T-helper 17 cell (primary cell): ENCODE measurements at regions not wholly inside any gene's neighbourhood (a gene's known extent, or its start where the extent isn't known, plus 50 kb on each side); places are given as distances from the start of the nearest gene placed in this dataset.

Experiments
- ATAC-seq: fragments of 150-1000 bp; cut with Tn5 transposase; 2 replicates; pipeline ENCODE4 v1.10.0; 2021; ENCODE audit warnings: mild to moderate bottlenecking, moderate library complexity
- DNase-seq, 3 donors: peaks; one replicate each; pipeline versions ENCODE4 v3.0.0 to v3.0.0-alpha.2; 2020 to 2021
- H3K9me3 ChIP-seq: one replicate; pipeline ENCODE4 v1.7.0; 2013; ENCODE audit warnings: low read length, mild to moderate bottlenecking; ENCODE audit not compliant: control insufficient read depth, poor library complexity, severe bottlenecking
- H3K27ac Mint-ChIP-seq: one replicate; pipeline ENCODE4 v1.8.0; 2022; ENCODE audit warnings: mild to moderate bottlenecking, moderate library complexity, mixed read lengths
- H3K27me3 Mint-ChIP-seq: one replicate; pipeline ENCODE4 v1.8.0; 2022; ENCODE audit warnings: mixed read lengths
- H3K36me3 Mint-ChIP-seq: one replicate; pipeline ENCODE4 v1.8.0; 2022; ENCODE audit warnings: low read depth, mixed read lengths
- H3K4me1 Mint-ChIP-seq: one replicate; pipeline ENCODE4 v1.8.0; 2022; ENCODE audit warnings: mild to moderate bottlenecking, mixed read lengths
- H3K4me3 Mint-ChIP-seq: one replicate; pipeline ENCODE4 v1.8.0; 2022; ENCODE audit warnings: mild to moderate bottlenecking, moderate library complexity, mixed read lengths

DNA sequence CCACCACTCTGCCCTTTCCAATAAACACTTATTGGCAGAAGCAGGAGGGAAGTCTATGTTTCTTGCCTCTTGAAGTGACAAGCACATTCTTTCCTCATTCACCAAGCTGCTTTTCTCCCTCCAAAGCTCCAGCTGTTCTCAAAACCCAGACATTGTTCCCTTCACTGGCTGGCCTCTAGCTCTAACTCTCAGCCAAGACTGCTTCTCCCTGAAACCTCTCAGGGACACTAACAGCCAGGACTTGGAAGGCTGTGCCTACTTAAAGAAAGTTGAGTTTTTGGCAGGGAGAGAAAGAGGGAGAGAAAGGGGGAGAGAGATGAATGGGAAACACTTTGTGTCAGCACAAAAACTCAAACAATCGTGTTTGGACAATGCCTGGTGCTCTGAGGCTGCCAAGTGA, 99.5 kb downstream of the COX18 start:
- H3K9me3 ChIP-seq: peaks cover 3% of the 10 kb centered on the region
- H3K4me1 Mint-ChIP-seq: peaks cover 4% of the 10 kb centered on the region
- H3K36me3 Mint-ChIP-seq: no peaks in the 10 kb centered on the region
- H3K27ac Mint-ChIP-seq: no peak overlapping the region
- ATAC-seq (no peak), DNase-seq (no peak)
- peaks cover 15% of the 10 kb centered on the region for H3K27me3 Mint-ChIP-seq
- H3K4me3 Mint-ChIP-seq: no peak overlapping the region

DNA sequence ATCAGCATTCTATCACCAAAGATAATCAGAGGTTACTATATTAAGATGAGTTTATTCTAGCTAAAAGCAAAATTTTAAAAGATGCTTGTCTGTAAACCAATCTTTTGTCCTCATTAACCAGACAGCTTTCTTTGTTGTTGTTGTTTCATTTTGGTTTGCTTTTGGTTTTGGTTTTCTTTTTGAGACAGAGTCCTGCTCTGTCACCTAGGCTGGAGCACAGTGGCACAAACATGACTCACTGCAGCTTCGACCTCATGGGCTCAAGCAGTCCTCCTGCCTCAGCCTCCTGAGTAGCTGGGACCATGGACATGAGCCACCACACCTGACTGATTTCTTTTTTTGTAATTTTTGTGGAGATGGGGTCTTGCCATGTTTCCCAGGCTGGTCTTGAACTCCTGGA, 102.9 kb downstream of the COX18 start:
- DNase-seq (no peak), ATAC-seq (no peak)
- peaks cover 3% of the 10 kb centered on the region for H3K9me3 ChIP-seq
- Mint-ChIP-seq H3K4me1 (no peaks in the 10 kb centered on the region), H3K27ac (no peak overlapping the region), H3K4me3 (no peak overlapping the region), H3K36me3 (no peaks in the 10 kb centered on the region), H3K27me3 (peaks cover 10% of the 10 kb centered on the region)

DNA sequence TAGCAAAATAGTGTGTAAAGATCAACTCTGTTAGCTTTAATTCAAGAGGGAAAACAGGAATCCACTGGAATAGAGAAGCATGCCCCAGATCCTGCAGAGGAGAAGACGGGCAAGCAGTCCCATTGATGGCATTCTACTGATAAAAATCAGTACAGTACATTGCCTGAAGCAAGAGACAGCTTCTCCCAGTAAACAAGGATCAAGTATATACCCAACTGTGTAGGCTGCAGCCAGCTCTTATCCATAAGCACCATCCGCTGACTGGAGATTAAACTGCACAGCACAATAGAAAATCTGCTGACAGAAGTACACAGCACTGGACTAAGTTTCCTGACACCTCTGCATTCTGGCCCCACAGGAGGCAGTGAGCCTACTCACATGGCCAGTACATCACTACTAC, 110.1 kb downstream of the COX18 start:
- no peak for ATAC-seq

DNA sequence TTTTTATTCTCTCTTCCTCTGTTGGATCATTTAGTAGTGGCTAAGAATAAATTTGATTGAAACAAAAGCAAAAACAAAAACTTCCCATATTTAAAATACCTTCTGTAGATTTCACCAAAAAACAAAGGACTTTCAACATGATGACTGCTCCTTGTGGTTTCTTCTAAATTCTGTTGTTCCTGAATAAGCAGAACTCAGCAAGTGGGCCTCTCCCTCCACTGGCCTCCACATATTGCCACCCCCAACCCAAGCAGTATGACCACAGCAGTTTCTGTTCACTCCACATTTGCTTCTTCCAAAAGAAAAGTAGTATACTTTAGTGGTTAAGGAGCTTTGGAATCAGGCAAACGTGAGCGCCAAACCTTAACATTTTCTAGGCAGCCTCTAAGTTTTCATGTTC, 114.7 kb downstream of the COX18 start:
- ATAC-seq (no peak), DNase-seq (no peak)
- Mint-ChIP-seq H3K27ac (no peak overlapping the region), H3K27me3 (peaks cover 20% of the 10 kb centered on the region), H3K4me1 (no peaks in the 10 kb centered on the region), H3K4me3 (no peak overlapping the region), H3K36me3 (peaks cover 4% of the 10 kb centered on the region)
- H3K9me3 ChIP-seq: no peaks in the 10 kb centered on the region

More for the DNA sequence above, 110.1 kb downstream of the COX18 start:
- Mint-ChIP-seq H3K4me1 (no peaks in the 10 kb centered on the region), H3K27me3 (peaks cover 20% of the 10 kb centered on the region), H3K27ac (no peak overlapping the region), H3K36me3 (peaks cover 4% of the 10 kb centered on the region), H3K4me3 (no peak overlapping the region)
- DNase-seq: no peak
- H3K9me3 ChIP-seq: no peaks in the 10 kb centered on the region

DNA sequence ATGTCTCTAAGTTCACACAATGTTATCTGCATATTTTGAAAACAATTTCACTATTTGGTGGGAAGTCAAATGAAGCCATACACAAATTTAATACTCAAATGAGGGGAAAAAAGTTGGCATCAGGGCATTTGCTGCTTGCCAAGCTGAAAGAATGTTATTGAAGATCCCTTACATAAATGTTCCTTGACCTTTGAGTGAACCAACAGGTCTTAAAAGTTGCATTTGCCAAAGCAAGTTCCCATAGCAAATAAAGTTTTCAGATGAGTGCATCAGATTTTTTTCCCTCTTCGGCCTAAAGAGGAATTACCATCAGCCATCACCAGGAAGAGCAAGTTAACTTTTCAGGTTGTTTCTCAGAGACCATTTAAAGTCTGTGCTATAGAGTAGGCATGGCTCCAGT, 115.9 kb downstream of the COX18 start:
- Mint-ChIP-seq H3K36me3 (peaks cover 4% of the 10 kb centered on the region), H3K4me3 (no peak overlapping the region), H3K27ac (no peak overlapping the region), H3K4me1 (no peaks in the 10 kb centered on the region), H3K27me3 (peaks cover 20% of the 10 kb centered on the region)
- DNase-seq (no peak), ATAC-seq (no peak)
- no peaks in the 10 kb centered on the region for H3K9me3 ChIP-seq

DNA sequence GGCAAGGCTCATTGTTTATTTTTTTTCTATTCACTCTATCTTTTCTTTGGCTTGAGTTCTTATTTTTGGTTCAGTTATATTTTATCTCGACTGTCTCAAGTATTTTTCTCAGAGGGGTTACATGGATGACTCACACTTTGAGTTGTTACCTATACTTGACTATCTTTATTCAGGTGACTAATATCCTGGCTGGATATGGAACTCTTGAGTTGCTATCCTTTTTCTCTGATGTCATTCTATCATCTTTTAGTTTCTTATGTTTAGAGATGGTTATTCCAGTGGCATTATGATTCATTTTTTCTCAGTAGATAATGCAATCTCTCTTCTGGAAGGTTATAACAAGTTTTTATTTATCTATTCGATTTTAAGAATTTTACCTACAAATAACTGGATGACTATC, 117.9 kb downstream of the COX18 start:
- Mint-ChIP-seq H3K27me3 (peaks cover 20% of the 10 kb centered on the region), H3K4me1 (no peaks in the 10 kb centered on the region), H3K36me3 (peaks cover 4% of the 10 kb centered on the region), H3K27ac (no peak overlapping the region), H3K4me3 (no peak overlapping the region)
- DNase-seq: no peak
- no peak for ATAC-seq
- no peaks in the 10 kb centered on the region for H3K9me3 ChIP-seq

DNA sequence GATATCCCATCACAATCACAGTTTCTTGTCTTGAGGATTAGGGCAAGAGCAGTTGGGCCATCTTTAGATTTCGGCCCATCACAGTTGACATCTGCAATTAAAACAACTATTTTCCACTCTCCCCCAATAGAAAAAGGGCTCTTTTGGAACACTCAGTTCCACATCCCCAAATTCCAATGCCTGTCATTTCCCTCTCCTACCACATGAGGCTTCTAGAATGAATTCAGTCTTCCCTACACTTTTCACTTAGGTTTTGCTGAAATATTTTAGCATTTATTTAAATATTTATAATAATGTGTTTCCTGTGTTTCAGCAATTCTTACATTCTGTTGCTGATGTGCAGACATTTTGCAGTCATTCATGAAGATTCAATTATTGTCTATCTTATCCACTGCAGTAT, 118.4 kb downstream of the COX18 start:
- no peaks in the 10 kb centered on the region for H3K4me1 Mint-ChIP-seq
- no peak overlapping the region for H3K4me3 Mint-ChIP-seq
- peaks cover 15% of the 10 kb centered on the region for H3K27me3 Mint-ChIP-seq
- peaks cover 4% of the 10 kb centered on the region for H3K36me3 Mint-ChIP-seq
- no peak overlapping the region for H3K27ac Mint-ChIP-seq
- ATAC-seq (no peak), DNase-seq (no peak)
- no peaks in the 10 kb centered on the region for H3K9me3 ChIP-seq

DNA sequence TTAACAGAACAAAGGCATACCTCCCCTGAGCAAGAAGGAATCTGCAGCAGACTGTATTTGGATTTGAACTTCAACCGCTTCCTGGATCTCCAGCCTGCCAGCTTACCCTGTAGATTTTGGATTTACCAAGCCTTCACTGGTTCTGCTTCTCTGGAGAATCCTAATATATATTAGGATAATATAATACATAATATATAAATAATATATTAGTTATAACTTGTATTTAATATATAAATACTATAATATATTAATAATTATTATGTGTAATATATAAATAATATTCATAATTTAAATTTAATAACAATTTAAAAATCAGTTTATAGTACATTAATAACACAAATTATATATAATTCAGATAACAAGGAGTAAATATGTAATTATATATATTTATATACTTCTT, 121.4 kb downstream of the COX18 start:
- Mint-ChIP-seq H3K4me3 (no peak overlapping the region), H3K36me3 (no peaks in the 10 kb centered on the region), H3K4me1 (no peaks in the 10 kb centered on the region), H3K27me3 (no peaks in the 10 kb centered on the region), H3K27ac (no peak overlapping the region)
- no peaks in the 10 kb centered on the region for H3K9me3 ChIP-seq
- DNase-seq (no peak), ATAC-seq (no peak)

DNA sequence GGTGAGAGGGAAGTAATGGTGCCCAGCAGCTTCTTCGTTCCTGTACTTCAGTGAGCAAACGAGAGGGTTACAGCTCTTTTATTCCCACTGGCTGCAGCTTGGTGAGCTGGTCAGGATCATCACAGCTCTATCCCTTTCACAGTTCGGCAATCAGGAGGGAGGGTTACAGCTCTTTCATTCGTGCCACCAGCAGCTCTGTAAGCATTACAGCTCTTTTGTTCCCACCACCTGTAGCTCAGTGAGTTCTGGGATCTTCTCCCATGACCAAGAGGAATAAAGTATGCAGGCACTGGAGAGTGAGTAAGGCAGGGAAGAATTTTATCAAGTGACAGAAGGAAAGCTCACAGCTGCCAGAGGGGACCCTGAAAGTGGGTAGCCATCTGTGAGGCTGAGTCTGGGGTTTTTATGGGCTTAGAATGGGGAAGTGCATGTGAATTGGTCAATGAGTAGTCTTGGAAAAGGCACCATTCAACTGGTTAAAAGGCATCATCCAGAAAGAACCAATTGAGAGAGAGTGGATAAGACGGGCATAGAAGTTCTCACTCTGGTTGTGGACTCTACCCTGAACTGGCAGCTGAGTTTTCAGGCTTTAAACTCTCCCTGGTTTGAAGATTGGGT, 123.7 kb downstream of the COX18 start:
- no peaks in the 10 kb centered on the region for H3K4me1 Mint-ChIP-seq
- no peak overlapping the region for H3K4me3 Mint-ChIP-seq
- ATAC-seq: no peak
- H3K27me3 Mint-ChIP-seq: peaks cover 5% of the 10 kb centered on the region
- no peak for DNase-seq
- H3K36me3 Mint-ChIP-seq: no peaks in the 10 kb centered on the region
- H3K9me3 ChIP-seq: no peaks in the 10 kb centered on the region
- no peak overlapping the region for H3K27ac Mint-ChIP-seq

DNA sequence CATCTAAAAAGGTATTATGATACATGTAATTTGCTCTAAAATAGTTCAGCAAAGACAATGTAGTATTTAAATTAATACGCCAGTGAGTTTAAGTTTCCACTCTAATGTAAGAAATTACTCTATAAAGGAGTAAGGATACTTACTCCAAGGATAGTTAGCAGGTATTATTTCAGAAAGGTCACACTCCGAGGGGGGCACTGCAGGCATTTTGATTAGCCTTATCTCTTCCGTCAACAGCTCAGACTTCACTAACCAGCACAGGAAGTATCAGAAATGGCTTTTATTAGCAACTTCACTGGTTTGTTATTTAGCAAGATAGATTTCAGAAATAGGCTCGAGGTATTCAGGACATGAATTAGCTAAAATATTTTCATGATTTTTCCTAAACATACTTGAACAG, 127.0 kb downstream of the COX18 start:
- H3K36me3 Mint-ChIP-seq: no peaks in the 10 kb centered on the region
- H3K27ac Mint-ChIP-seq: no peak overlapping the region
- no peak for DNase-seq
- H3K9me3 ChIP-seq: no peaks in the 10 kb centered on the region
- H3K4me3 Mint-ChIP-seq: no peak overlapping the region
- ATAC-seq: no peak
- H3K4me1 Mint-ChIP-seq: no peaks in the 10 kb centered on the region
- H3K27me3 Mint-ChIP-seq: peaks cover 5% of the 10 kb centered on the region

DNA sequence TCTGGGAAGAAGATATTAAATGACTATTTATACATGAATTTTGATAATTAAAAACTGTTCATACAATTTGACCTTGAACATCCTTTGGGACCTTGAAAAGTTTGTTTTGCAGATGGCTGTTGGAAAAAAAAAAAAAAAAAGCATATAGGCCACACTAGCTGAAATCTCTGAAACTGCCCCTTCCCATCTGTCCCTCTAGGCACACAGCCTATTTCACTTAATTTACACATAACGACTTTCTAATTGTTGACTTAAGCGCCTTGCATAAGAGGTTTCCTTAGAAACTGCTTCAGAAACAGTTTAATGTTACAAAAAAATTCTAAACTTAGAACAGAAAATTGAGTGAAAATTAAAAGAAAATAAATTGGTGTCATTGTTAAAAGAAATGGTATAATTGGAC, 131.0 kb downstream of the COX18 start:
- peaks cover 27% of the 10 kb centered on the region for H3K27me3 Mint-ChIP-seq
- DNase-seq (no peak), ATAC-seq (no peak)
- no peaks in the 10 kb centered on the region for H3K9me3 ChIP-seq
- H3K4me1 Mint-ChIP-seq: no peaks in the 10 kb centered on the region
- no peak overlapping the region for H3K27ac Mint-ChIP-seq
- no peaks in the 10 kb centered on the region for H3K36me3 Mint-ChIP-seq
- no peak overlapping the region for H3K4me3 Mint-ChIP-seq

DNA sequence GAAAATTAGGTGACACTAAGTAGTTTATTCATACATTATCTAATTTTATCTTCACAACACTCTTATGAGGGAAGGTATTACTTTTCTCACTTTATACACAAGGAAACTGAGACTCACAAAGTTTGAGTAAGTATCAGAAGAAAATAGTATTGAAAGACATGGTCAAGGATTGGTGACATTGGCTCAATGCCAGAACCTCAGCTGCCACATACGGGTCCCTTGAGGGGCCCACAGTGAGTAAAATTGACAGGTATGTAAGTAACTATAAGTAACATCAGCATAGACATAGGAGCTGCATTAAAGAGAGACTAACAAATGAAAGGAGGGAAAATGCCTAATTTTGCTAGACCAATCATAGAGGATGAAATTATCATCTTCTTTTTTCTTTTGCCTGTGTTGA, 134.1 kb downstream of the COX18 start:
- Mint-ChIP-seq H3K27me3 (peaks cover 29% of the 10 kb centered on the region), H3K36me3 (no peaks in the 10 kb centered on the region), H3K27ac (no peak overlapping the region), H3K4me1 (no peaks in the 10 kb centered on the region), H3K4me3 (no peak overlapping the region)
- no peak for DNase-seq
- ATAC-seq: no peak
- H3K9me3 ChIP-seq: no peaks in the 10 kb centered on the region

DNA sequence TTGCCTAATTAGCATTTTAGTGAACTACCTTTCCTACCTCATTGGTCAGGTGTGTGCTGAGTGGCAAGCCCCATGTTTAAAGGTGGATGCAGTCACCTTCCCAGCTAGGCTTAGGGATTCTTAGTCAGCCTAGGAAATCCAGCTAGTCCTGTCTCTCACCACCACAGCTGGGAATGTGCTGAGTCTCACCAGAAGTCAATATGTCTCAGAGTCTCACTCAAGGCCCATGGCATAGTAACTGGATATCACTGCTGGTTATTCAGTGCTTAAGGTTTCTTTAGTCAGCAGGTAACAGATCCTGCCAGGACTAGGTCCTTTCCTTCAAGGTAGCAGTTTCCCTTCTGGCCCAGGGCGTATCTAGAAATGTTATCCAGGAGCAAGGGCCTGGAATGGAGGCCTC, 136.5 kb downstream of the COX18 start:
- no peaks in the 10 kb centered on the region for H3K9me3 ChIP-seq
- H3K27me3 Mint-ChIP-seq: peaks cover 29% of the 10 kb centered on the region
- ATAC-seq (no peak), DNase-seq (no peak)
- H3K4me1 Mint-ChIP-seq: no peaks in the 10 kb centered on the region
- no peaks in the 10 kb centered on the region for H3K36me3 Mint-ChIP-seq
- H3K4me3 Mint-ChIP-seq: no peak overlapping the region
- no peak overlapping the region for H3K27ac Mint-ChIP-seq

DNA sequence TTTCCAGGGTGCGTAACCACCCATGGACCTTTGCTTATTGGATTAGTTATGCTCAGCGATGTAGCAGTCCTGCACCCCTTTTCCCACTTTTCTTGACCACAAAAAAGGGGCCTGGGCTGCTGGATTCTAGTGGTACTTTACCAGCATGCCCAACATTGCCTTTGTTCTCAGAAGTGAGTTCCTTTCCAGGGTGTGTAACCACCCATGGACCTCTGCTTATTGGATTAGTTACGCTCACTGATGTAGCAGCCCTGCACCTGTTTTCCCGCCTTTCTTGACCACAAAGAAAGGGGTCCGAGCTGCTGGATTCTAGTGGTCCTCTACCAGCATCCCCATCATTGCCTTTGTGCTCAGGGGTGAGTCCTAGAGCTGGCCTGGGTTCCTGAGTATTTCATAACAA, 138.2 kb downstream of the COX18 start:
- H3K27ac Mint-ChIP-seq: no peak overlapping the region

More for the DNA sequence above, 138.2 kb downstream of the COX18 start:
- no peaks in the 10 kb centered on the region for H3K36me3 Mint-ChIP-seq
- DNase-seq (no peak), ATAC-seq (no peak)
- no peak overlapping the region for H3K4me3 Mint-ChIP-seq
- peaks cover 23% of the 10 kb centered on the region for H3K27me3 Mint-ChIP-seq
- no peaks in the 10 kb centered on the region for H3K4me1 Mint-ChIP-seq
- no peaks in the 10 kb centered on the region for H3K9me3 ChIP-seq
